ENCODE measurements at regions not wholly inside any gene's neighbourhood (a gene's known extent, or its start where the extent isn't known, plus 50 kb on each side); places are given as distances from the start of the nearest gene placed in this dataset.
"Not testable (repeated sequence)": the region's sequence is repeated elsewhere in the genome, so short reads cannot be mapped to it uniquely, and the experiment has no call there.

DNA sequence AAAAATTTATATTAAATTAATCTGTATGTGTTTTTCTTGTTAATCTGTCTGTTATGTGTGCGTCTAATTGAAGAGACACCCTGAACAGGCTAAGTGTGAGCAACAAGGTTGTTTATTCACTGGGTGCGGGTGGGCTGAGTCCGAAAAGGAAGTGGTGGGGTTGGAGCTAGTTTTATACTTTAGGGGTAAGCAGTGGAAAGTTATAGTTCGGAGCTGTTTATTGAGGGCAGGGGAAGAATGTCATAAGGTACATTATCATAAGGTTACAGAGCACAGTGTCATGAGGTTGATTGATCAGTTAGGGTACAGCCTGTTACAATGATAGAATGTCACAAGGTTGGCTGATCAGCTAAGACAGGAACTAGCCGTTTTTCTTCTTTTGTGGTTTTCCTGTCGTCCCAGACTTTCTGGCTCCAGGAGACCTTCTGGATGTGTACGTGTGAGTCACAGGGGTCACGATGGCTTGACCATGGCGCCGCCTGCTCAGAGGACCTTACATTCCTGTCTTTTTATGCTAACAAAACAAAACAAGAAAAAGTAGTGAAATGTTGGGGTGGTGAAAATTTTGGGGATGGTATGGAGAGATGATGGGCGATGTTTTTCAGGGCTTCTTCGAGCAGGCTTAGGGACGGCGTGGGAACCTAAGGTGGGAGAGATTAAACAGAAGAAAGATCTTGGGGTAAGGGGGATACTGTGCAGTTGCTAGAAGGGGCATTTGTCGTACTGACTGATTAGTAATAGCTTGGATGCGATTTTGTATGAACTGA is 754.0 kb upstream of the ADGRB3 start:
- FAIRE-seq (peak; percentile 85), DNase-seq (ENCODE audit: low spot score) (peak; percentile 80)

DNA sequence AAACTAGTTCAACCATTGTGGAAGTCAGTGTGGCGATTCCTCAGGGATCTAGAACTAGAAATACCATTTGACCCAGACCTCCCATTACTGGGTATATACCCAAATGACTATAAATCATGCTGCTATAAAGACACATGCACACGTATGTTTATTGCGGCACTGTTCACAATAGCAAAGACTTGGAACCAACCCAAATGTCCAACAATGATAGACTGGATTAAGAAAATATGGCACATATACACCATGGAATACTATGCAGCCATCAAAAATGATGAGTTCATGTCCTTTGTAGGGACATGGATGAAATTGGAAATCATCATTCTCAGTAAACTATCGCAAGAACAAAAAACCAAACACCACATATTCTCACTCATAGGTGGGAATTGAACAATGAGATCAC is 754.7 kb upstream of the ADGRB3 start:
- not testable (repeated sequence) for DNase-seq (ENCODE audit: low spot score); FAIRE-seq

- not testable (repeated sequence) for DNase-seq (ENCODE audit: low spot score); FAIRE-seq
Measured at GRCh38 chr6:67879928-67880327, 755.2 kb upstream of the ADGRB3 start.

DNA sequence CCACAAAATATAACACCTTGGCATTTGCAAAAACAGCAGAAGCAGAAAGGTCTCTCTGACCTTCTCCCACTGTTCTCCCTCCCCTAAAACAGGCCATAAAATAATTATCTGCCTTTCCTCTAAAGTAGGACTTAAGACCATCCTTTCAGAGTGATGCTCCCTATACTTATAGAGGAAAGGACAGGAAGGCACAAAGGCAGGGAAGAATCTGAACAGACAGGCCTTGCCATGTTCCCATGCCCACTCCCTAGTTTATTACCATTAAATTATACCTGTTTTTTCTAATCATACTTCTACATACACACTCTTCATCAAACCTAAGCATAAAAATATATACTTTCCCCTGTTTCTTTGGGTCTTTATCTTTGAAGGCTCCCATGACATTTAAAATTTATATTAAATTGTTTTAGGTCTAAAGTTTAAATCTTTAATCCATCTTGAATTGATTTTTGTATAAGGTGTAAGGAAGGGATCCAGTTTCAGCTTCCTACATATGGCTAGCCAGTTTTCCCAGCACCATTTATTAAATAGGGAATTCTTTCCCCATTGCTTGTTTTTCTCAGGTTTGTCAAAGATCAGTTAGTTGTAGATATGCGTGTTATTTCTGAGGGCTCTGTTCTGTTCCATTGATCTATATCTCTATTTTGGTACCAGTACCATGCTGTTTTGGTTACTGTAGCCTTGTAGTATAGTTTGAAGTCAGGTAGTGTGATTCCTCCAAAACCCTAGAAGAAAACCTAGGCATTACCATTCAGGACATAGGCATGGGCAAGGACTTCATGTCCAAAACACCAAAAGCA is 755.8 kb upstream of the ADGRB3 start:
- FAIRE-seq; DNase-seq (ENCODE audit: low spot score): not testable (repeated sequence)

- not testable (repeated sequence) for DNase-seq (ENCODE audit: low spot score); FAIRE-seq
Measured at GRCh38 chr6:67878216-67878615, 756.9 kb upstream of the ADGRB3 start.

DNA sequence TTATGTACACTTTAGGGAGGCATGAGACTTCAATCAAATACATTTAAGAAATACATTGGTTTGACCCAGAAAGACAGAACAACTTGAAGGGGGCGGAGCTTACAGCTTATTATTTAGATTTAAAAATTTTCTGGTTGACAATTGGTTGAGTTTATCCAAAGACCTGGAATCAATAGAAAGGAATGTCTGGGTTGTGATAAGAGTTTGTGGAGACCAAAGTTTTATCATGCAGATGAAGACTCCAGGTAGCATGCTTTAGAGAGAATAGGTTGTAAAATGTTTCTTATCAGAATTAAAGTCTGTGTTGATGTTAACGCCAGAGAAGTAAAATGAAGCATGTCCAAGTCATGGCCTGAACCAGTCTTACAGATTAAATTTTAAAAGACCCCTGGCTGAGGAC is 757.8 kb upstream of the ADGRB3 start:
- DNase-seq (ENCODE audit: low spot score) (no peak), FAIRE-seq (no peak)

DNA sequence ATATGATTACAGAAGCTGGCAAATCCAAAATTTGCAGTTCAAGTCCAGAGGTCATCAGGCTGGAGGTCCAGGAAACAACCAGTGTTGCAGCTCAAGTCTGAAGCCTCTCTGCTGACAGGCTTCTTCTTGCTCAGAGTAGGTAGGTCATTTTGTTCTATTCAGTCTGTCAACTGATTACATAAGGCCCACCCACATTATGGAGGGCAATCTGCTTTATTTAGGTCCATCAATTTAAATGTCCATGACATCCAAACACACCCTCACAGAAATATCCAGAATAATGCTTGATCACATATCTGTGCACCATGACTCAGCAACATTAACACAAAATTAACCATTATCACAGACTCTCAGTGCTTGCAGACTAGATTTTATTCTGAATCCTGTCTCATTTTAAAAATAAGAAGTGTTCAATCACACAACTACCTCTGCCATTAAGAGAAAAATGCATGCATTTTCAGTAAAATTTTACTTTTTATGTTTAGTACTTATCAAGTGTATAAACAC is 759.2 kb upstream of the ADGRB3 start:
- DNase-seq (ENCODE audit: low spot score), result no peak
- FAIRE-seq, result no peak

- FAIRE-seq (no peak), DNase-seq (ENCODE audit: low spot score) (no peak)
Measured at GRCh38 chr6:67870321-67870720, 764.8 kb upstream of the ADGRB3 start.

DNA sequence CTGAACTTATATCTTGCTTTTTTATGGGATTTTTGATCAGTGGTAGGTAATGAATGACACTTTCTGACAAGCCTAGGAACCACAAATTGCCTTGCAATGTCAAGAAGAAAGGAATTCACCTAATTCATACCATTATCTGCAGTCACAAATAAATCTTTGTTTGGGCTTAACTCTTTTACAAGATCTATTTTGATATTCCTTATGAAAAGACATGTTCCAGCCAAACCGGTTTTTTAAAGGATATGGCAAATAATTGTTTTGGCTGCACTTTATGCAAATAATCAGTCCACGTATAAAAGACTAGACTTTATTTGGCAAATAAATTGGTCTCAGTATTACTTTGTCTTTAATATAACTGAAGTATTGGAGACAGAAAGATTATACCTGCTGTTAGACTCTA is 771.7 kb upstream of the ADGRB3 start:
- DNase-seq (ENCODE audit: low spot score), result no peak

GRCh38 chr6:67854098-67854497 is 781.0 kb upstream of the ADGRB3 start:
- FAIRE-seq (no peak), DNase-seq (ENCODE audit: low spot score) (peak; percentile 22)

More for the DNA sequence above, 771.7 kb upstream of the ADGRB3 start:
- FAIRE-seq, result no peak

DNA sequence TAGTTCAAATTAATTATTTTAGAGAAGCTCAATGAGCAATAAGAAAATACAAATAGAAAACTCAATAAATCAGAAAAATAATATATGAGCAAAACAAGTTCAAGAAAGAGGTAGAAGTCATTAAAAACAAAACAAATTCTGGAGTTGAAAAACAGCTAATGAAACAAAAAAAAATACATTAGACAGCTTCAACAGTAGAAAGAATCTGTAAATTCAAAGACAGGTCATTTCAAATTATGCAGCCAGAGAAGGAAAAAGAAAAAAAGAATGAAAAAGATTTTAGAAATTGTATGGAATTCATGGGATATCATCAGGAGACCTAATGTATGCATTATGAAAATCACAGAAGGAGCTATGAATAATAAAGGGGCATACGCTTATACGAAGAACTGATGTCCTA is 795.3 kb upstream of the ADGRB3 start:
- no peak for DNase-seq (ENCODE audit: low spot score)
- no peak for FAIRE-seq

DNA sequence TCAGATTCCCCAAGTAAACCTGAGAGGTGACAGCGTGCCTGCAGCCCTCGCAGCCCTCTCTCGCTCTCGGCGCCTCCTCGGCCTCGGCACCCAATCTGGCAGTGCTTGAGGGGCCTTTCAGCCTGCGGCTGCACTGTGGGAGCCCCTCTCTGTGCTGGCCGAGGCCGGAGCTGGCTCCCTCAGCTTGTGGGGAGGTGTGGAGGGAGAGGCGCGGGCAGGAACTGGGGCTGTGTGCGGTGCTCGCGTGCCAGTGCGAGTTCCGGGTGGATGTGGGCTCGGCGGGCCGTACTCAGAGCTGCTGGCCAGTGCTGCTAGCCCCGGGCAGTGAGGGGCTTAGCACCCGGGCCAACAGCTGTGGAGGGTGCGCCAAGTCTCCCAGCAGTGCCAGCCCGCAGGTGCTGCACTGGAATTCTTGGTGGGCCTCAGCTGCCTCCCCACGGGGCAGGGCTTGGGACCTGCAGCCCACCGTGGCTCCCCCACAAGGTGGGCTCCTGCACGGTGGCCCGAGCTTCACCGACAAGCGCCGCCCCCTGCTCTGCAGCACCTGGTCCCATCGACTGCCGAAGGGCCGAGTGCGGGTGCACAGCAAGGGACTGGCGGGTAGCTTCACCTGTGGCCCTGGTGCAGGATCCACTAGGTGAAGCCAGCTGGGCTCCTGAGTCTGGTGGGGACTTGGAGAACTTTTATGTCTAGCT is 809.7 kb upstream of the ADGRB3 start:
- FAIRE-seq (no peak), DNase-seq (ENCODE audit: low spot score) (no peak)

- no peak for FAIRE-seq
Measured at GRCh38 chr6:67818322-67818721, 816.8 kb upstream of the ADGRB3 start.

DNA sequence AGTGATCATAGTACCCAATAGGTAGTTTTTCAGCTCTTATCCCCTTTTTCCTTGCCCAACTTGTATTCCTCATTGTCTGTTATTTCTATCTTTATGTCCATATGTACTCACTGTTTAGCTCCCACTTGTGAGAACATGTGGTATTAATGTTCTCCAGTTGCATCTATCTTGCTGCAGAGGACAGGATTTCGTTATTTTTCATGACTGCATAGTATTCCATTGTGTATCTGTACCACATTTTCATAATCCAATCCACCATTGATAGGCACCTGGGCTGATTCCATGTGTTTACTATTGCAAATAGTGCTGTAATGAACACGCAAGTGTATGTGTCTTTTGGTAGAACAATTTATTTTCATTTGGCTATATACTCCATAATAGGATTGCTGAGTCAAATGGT is 819.5 kb upstream of the ADGRB3 start:
- DNase-seq (ENCODE audit: low spot score) (no peak), FAIRE-seq (no peak)

More at GRCh38 chr6:67818322-67818721, 816.8 kb upstream of the ADGRB3 start:
- DNase-seq (ENCODE audit: low spot score), result no peak

DNA sequence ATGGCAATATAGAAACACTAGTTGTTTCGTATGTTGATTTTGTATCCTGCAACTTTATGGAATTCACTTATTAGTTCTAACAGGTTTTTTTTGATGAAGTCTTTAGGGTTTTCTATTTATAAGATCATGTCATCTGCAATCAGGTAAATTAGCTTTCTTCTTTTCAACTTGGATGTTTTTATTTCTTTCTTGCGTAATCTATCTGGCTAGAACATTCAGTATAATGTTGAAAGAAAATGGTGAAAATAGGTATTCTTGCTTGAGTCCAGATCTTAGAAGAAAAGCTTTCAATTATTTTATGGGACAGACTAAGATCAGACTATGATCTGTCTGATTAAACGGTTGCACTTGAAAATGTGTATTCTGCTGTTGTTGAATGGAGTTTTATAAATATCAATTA is 820.8 kb upstream of the ADGRB3 start:
- no peak for DNase-seq (ENCODE audit: low spot score)
- FAIRE-seq, result no peak

GRCh38 chr6:67812693-67813092 is 822.4 kb upstream of the ADGRB3 start:
- no peak for DNase-seq (ENCODE audit: low spot score)
- FAIRE-seq, result no peak

GRCh38 chr6:67812125-67812524 is 823.0 kb upstream of the ADGRB3 start:
- DNase-seq (ENCODE audit: low spot score) (no peak), FAIRE-seq (no peak)

DNA sequence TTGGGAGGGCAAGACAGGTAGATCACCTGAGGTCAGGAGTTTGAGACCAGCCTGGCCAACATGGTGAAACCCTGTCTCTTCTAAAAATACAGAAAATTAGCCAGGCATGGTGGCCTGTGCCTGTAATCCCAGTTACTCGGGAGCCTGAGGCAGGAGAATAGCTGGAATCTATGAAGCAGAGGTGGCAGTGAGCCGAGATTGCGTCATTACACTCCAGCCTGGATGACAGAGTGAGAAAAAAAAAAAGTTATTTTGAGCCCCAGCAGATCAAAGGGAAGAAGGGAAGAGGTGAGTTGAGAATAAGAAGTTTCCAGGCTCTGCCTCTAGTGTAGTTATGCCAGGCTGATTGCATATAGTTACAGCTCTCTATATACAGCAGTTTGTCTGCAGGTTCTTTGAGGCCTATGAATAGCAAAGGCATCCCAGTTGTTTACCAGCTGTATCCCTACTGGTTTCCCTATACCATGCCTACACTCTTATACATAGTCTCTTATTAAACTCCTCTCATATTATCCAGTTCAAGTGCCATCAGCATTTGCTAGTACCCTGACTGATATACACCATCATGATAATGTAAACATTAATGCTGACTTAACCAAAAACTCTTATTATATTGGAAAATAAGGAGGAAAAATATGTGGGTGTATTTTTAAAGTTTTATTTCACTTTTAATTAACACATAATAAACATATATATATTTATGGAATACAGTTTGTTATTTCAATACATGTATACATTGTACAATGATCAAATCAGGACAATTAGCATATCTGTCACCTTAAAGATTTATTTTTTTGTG is 823.6 kb upstream of the ADGRB3 start:
- no peak for DNase-seq (ENCODE audit: low spot score)
- no peak for FAIRE-seq

DNA sequence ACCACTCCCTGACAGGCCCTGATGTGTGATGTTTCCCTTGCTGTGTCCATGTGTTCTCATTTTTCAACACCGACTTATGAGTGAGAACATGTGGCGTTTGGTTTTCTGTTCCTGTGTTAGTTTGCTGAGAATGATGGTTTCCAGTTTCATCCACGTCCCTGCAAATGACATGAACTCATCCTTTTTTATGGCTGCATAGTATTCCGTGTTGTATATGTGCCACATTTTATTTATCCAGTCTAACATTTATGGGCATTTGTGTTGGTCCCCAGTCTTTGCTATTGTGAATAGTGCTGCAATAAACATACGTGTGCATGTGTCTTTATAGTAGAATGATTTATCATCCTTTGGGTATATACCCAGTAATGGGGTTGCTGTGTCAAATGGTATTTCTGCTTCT is 830.3 kb upstream of the ADGRB3 start:
- not testable (repeated sequence) for FAIRE-seq; DNase-seq (ENCODE audit: low spot score)

DNA sequence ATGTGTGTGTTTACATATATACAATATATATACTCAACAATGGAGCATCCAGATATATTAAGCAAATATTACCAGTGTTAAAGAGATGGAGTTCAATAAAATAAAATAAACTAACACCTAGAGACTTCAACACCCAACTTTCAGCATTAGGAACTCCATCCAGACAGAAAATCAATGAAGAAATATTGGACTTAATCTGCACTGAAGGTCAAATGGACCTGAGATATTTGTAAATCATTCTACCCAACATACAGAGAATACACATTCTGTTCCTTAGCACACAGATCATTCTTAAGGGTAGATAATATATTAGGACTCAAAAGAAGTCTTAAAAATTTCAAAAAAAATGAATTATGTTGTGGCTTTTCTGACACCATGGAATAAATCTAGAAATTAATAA is 832.3 kb upstream of the ADGRB3 start:
- no peak for DNase-seq (ENCODE audit: low spot score)
- no peak for FAIRE-seq

DNA sequence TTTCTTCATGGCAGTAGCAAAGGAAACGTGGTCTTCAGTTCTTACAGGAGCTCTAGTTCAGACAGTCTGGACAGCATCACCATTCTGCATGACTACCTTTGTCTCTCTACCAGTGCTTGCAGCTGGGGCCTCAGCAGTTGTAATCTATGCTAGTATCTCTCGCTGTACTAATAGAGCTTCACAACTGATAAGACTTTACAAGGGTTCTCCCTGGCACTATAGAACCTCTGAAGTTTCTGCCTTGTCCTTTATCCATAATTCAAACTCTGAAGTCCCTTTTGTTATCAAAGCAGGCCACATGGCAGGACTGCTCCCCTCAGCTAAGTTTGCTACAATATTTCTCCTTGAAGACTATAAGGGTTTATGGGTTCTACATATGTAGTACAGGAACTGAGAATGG is 842.1 kb upstream of the ADGRB3 start:
- no peak for FAIRE-seq
- no peak for DNase-seq (ENCODE audit: low spot score)
